HG02870 (cell line): ENCODE measurements at regions not wholly inside any gene's neighbourhood (a gene's known extent, or its start where the extent isn't known, plus 50 kb on each side); places are given as distances from the start of the nearest gene placed in this dataset.

Experiments used
- ATAC-seq: cut with Tn5 transposase; IDR thresholded peaks from one replicate; pipeline ENCODE4 v1.9.1; 2021; ENCODE audit warnings: mild to moderate bottlenecking, moderate library complexity; ENCODE audit not compliant: unreplicated experiment

DNA sequence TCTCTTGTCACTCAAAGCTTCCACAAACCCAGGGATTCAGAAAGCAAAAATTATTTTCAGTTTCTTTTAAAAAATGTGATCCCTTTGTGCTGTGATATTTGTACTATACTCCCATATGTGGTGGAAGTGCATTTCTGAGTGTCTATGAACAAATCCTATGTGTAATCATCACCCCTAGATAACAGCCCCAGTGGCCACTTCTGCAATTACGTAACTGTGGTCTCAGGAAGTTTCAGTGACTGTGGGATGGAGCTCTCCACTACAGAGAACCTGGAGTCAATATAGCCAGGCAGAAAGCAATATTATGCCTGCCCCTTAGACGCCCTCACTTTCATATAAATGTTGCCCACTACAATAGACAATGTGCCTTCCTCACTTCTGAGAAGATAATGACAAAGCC lies 1101.7 kb upstream of the GHITM start:
- ATAC-seq = no peak

DNA sequence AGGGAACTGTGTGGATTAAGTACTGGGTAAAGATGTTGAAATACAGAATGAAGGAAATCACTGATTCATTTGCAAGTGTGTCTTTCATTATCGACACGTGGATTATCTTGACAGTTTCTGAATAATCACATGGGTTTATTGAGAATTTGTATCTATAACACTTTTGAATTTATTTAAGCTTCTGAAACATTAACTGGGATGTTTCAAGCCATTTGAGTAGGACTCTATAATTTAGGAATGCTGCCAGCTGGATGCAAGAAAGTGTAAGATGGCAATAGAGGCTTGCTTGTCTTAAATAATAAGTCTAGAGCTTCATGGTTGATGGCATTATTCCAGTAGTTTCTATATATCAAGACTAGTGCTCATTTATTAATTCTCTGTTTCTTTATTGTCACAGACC lies 1100.7 kb upstream of the GHITM start:
- ATAC-seq = no peak

DNA sequence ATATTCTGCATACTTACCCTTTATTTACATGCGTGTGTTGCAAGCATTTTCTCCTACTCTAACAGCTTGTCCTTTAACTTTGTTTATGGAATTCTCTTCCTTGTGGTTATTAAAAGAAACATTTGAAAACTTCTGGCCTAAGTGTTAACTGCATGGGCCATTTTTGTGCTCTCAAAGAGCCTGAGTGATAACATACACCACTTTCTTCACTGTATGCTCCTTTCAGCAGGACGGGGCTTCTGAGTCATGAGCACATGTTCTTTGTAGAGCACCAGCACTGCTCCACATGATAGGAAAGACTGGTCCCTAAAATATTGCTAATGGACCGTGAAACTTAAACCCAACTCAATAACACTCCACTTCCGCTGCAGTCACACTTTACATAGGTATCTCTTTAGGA lies 1093.6 kb upstream of the GHITM start:
- no peak for ATAC-seq

DNA sequence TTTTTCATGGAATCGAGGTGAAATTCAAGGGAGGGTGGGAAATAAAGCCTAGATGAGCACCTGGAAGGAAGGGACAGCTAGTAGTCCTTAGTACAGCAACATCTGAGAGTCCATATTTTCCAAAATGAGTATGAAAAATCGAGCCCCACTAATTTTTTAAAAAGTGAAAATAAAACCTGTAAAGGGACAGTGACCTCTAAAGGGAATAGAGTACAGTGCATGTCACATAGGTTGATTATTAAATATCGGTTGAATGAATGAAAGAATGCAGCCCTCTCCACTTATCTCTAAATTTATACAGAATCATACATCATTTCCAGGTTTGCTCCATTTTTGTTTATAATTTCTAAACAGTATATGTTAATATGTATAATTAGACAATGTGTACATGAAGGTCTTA lies 1088.5 kb upstream of the GHITM start:
- ATAC-seq = no peak

DNA sequence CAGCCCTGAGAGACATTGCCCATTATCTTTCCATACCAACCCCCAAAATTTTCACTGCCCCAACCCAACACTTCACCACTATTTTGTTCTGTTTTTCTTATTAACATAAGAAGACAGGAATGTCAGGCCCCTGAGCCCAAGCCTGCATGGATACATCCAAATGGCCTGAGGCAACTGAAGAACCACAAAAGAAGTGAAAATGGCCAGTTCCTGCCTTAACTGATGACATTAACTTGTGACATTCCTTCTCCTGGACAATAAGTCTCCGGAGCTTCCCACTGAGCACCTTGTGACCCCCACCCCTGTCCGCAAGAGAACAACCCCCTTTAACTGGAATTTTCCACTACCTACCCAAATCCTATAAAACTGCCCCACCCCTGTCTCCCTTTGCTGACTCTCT lies 1076.4 kb upstream of the GHITM start:
- ATAC-seq = no peak

DNA sequence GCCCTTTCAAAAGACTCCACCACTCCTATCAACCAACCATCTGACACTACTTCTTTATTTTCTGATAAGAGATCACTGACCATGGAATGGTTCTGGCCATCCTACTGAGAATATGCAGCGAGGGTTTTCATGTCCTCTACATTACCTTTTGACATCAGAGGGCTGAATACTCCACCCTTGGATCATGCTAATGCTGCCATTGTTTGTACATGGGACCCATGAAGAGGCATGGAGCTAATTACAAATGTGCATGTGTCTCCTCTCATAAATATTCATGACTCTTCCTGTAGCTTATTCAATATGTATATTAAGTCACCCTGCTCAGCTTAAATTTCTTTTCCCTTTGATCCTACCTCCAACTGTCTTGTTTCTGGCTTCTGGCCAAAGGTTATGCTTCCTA lies 1065.8 kb upstream of the GHITM start:
- no peak for ATAC-seq

DNA sequence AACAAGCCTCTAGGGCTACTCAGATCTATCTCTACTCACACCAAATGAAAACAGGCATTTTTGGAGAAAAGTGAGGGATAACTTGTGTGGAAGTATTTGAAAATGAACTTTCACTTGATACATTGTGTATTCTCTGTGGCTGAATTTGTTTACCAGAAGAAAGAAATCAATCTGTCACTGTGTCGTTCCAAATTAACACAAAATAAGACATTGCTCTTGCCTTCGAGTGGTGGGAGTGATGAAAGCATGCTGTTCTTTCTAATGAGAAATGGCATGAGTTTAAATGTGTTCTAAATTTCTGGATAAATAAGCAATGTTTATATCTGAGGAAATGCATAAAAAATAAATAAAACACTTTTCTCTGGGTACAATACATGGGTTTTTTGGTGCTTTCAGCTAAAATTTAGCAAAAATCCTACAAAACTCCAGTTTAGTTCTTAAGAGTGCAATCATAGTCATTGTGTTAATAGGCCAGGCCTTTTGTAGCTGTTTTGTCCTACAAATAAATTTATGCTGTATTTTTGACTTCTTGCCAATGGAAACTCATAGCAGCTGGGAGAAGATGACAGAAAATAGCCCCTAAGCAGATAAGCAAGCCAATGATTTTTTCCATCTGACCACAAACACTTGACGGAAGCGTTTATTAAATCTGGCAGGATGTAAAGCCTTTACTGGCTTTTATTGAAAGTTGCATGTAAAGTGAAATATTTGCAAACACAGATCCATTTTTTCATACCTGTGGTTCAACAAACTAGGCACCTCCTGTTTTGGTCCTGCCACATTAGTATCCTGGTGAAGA lies 1064.1 kb upstream of the GHITM start:
- no peak for ATAC-seq

DNA sequence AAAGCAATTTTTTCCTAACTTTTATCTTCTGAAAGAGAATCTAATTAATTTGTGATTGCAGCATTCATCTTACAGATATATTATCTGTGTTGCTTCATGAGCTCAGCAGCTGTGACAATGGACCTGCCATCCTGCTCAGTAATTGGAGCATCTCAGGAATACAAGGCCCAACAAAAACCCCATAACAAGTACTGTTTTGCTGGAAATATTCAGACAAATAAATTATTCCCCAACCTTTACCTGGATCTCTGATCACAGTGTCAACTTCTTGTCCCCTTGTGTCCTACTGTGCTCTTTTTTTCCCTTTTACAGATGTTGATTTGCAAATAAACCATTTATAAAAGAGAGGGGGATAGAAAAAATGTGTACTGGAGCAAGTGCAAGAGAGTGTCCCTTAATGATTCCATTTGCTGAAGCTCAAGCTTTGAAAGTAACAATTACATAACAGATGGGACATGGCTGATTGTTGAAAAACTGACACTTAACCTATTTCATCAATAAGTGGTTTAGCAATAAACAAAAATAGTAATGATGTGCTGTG lies 1063.4 kb upstream of the GHITM start:
- no peak for ATAC-seq

DNA sequence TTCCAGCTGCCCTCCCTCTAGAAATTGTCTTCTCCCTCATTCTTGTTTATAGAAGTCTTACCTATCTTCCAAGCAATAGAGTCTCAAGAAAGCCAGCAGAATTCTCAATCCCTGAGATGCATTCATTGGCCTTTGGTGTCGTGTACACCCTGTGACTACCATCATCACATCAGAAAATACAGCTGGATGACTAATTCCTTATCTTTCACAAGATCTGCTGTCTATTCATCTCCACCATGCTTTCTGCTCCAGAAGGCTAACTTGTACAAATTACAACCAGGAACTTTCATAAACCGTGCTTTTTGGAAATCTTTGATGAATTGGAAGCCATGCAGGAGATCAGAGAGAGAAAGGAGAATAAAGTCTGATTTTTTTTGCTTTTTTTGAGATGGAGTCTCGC lies 1062.9 kb upstream of the GHITM start:
- ATAC-seq = no peak

DNA sequence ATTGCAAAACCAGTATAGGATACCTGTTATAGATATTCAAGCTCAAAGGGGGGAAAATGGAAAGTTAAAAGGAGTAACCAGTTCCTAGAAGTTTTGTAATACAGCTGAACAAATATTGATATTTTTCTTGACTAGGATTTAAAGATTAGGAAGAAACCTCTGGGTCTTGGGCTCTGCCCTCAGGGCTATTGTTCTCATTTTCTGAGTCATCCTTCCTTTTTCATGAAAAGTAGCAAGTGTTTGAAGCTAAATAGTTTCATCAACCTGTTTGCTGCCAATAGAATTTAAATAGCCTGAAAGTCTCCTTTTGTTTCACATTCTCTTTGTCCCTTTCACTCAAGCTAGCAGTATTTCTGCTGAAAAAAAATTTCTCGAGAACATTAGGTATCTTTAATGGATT lies 1061.1 kb upstream of the GHITM start:
- ATAC-seq = no peak

DNA sequence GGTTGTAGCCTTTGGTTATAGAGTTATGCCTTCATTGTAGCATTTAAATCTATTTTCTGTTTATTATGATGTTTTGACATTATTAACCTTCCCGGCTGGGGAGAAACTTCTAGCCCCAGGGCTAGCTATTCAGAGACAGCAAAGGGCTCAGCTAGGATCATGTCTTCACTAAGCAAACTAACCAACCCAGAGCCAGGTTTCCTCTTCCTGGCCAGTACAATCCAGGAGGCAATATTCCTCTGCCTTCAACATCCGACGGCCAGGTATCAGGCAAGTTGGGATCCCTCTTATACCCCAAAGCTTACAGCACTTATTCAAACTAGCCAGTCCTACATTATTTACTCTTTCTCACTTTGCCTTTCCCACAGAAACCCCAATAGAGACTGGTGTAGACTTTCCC lies 1060.7 kb upstream of the GHITM start:
- no peak for ATAC-seq

DNA sequence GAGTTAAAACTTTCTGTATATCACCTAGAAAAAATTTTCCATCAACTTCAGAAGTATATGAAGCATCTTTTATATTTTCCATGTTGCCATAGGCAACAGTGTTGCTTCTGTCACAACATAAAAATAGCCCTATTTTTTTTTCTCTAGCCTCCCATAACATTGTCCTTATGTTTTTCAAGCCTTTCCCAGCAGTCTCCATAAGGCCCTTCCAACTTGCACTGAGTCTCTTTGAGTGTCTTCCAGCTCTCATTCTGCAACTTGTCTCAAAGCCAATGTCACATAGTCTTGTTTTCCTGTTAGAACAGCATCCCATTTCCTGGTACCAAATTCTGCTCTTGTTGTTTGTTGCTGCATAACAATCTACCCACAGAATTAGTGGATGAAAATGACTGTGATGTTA lies 1055.5 kb upstream of the GHITM start:
- ATAC-seq = no peak

DNA sequence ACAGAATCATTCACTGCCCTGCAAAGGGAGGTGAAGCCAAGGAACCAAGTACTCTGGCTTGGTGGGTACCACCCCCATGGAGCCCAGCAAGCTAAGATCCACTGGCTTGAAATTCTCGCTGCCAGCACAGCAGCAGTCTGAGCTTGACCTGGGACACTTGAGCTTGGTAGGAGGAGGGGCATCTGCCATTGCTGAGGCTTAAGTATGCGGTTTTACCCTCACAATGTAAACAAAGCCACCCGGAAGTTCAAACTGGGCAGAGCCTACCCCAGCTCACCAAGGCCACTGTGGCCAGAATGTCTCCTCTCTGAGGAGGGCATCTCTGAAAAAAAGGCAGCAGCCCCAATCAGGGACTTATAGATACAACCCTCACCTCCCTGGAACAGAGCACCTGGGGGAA lies 1050.0 kb upstream of the GHITM start:
- ATAC-seq = no peak

DNA sequence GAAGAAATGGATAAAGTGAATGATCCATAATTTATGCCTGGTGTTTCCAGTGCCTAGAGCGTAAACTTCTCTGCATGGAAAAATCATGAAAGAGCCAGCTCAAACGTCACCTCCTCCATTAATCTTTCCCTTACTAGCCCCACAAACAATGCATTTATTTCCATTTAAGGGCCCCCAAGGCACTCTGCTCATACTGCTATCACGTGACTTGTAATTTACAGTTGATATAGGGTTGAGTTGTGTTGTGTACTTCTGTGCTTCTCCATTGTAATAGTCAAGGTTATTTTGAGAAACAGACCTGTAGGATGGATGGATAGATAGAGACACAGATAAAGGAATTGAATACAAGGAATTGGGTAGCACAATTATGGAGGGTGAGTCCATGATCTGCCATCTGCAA lies 1034.7 kb upstream of the GHITM start:
- no peak for ATAC-seq

DNA sequence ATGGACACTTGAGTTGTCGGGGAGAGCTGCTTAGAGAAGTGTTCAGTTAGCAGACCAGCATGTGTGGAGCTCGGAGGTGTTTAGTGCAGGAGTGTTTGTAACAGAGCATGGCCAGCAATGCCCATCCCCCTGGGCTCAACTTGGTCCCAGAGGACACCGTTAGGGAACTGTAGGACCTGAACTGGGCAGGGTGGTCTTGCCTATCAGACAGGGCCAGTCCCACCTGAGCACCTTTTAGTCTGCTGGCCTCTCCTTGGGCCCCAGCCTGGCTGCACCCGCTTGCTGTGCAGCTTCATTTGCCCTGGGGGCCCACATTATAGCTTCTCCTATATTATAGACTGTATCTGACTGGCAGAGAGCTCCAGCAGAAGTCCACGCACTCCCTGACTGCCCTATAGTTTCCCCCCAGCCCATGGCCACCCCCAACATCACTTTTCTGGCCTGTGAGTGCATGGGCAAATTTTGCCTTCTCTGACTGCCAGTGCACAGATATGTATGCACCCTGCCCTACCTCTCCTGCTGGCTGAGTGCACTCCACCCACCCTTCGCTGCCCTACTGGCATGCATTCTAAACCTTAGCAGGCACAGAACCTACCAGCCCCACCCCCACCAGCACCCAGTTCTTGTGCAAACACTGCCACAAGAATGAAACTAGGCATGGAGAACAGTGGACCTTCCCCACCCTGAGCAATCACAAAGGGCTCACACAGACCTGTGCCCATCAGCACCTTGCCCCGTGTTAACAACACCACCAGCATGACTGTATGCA lies 1030.6 kb upstream of the GHITM start:
- no peak for ATAC-seq

DNA sequence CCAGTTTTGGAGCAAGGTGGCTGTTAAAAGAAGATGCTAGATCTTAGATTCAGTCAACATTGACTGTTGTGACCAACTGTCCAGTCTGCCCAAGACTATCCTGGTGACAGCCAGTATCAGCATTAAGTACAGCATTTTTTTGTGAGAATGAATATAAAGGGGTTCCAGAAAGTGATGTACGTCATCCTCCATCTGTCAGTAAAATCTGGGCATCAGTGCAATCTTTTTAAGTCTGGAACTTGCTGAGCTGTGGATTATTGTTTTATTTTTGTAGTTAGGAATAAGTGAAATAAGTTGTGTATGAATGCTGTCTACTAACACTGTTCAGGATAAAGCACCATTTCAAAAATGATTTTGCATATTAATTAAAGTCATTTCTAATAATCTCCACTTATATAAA lies 1020.0 kb upstream of the GHITM start:
- no peak for ATAC-seq

DNA sequence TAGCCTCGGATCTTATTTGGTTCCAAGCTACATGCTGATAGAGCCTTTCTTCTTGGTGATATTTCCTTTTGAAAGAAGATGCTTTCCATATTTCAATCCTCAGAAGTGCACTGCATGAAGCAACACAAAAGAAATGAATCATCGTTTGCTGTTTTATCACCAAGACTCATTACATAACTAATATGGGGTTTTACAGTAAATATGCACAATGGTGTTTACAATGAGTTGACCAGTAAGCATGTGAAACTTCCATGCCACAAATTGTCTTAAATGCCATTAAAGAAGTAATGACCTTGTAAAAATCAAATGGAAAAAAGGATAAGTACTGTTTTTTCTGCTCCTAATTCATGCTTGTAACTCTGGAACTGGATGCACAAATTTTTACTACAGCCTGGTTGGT lies 1017.0 kb upstream of the GHITM start:
- ATAC-seq = no peak

DNA sequence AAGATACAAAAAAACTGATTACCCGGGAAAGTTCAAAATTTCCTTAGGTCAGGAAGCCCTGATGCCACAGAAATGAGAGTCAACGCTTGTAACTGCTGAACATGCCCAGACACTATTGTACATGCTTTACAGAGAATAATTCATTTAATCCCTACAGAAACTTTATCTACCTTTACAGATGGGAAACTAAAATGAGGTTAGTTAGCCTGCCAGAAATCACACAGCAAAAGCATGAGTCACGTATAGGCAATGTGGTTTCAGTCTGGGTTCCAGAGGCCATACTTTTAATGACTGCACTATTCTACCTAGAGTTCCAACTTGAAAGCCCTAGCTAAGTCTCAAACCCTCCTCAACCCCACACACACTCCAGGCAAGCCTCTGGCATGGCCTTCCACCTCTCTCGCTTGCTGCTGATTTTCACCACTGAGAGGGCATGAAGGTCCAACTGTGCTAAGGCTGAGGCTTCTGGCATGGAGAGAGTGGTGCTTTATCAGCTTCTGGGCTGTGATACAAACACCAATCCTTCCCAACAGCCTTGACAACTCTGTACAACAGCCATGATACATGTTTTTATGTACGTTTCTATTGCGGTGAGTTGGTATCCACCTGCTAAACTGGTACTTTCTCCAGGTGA lies 1011.2 kb upstream of the GHITM start:
- ATAC-seq = no peak

DNA sequence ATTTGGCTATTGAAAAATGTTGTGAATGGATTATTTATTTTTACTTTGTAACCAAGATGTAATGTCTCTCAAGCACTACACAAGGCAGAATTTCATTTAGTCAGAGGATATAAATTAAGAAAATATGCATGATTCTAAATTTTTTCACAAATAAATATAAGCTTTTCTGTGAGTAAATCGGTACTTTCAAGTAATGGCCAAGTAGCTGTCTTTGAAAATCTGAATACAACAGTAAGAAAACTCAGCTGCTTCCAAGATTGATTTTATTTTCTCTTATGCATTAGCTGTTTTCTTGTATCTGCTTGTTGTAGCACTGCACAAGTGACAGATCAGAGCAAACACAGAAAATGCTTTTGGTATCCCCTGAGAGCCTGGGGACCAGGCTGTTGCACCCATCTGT lies 998.5 kb upstream of the GHITM start:
- ATAC-seq = no peak

DNA sequence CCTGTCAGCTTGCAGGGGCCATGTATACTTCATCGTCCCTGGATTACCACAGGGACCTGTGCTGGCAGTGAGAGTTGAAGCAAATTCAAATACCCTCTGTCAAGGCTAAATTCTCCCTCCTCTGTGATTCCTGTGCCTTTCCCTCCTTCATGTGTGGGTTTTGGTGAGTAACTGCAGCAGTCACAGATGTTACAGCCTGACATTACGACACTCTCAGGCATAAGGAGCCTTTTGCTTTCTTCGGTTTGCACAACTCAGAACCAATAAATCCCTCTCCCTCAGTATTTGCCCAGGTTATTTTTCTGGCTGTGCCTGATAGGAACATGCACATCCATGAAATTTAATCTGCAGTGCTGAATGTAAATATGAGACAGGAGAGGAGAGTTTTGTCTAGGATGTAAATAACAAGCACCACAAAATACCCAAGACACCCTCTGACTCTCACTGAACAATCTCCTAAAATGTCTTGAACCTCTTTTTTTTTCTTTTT lies 997.2 kb upstream of the GHITM start:
- no peak for ATAC-seq

DNA sequence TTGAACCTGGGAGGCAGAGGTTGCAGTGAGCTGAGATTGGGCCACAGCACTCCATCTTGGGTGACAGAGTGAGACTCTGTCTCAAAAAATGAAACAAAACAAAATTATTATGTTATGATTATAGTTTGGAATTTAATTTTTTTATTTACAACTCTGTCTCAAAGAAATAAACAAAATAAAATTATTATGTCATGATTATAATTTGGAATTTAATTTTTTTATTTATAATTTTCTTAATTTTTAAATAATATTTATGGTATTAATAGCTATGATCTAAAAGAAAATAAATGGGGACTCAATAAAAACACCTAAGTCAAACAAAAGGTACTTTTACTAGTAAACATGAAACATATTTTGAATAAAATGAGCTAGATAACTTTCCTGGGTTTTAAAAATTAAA lies 994.8 kb upstream of the GHITM start:
- ATAC-seq = no peak

DNA sequence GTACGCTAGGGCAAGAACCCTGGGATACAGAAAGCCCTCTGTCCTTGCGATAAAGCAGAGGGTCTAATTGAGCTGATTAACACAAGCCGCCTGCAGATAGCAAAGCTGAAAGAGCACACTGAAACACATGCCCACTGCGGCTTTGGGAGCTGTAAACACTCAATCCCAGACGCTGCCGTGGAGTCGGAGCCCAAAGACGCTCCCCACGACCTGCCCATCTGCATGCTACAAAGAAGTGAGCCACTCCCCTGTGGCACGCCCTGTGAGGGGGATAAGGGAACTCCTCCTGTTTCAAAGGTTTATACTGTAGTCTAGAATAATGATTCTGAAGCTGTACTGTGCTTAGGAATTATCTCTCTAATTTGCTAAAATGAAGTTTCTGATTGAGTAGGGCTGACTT lies 985.6 kb upstream of the GHITM start:
- no peak for ATAC-seq
